Iris pigment epithelial cell (primary cell): ENCODE measurements at regions not wholly inside any gene's neighbourhood (a gene's known extent, or its start where the extent isn't known, plus 50 kb on each side); places are given as distances from the start of the nearest gene placed in this dataset.
"Not testable (repeated sequence)": the region's sequence is repeated elsewhere in the genome, so short reads cannot be mapped to it uniquely, and the experiment has no call there.

Experiments
- DNase-seq: peaks from one replicate; pipeline ENCODE4 v3.0.0-alpha.2; 2011; ENCODE audit warnings: low read depth

GRCh38 chr5:56295311-56295710 is 62.2 kb upstream of the ANKRD55 start:
- DNase-seq = not testable (repeated sequence)

- DNase-seq = no peak
These were observed 61.2 kb upstream of the ANKRD55 start for GRCh38 chr5:56294354-56294753.

GRCh38 chr5:56292874-56293273 is 59.7 kb upstream of the ANKRD55 start:
- not testable (repeated sequence) for DNase-seq

GRCh38 chr5:56291661-56292374 is 58.7 kb upstream of the ANKRD55 start:
- no peak for DNase-seq

GRCh38 chr5:56291079-56291643 is 58.0 kb upstream of the ANKRD55 start:
- no peak for DNase-seq

GRCh38 chr5:56290378-56291078 is 57.4 kb upstream of the ANKRD55 start:
- DNase-seq = no peak

GRCh38 chr5:56289602-56289987 is 56.5 kb upstream of the ANKRD55 start:
- DNase-seq = no peak

- DNase-seq = no peak
These were observed 55.9 kb upstream of the ANKRD55 start for GRCh38 chr5:56288873-56289601.

- no peak for DNase-seq
These were observed 53.1 kb upstream of the ANKRD55 start for GRCh38 chr5:56286015-56286884.

GRCh38 chr5:56282951-56283350 is 49.8 kb upstream of the ANKRD55 start:
- DNase-seq = no peak
